ENCODE measurements at regions not wholly inside any gene's neighbourhood (a gene's known extent, or its start where the extent isn't known, plus 50 kb on each side); places are given as distances from the start of the nearest gene placed in this dataset.

DNA sequence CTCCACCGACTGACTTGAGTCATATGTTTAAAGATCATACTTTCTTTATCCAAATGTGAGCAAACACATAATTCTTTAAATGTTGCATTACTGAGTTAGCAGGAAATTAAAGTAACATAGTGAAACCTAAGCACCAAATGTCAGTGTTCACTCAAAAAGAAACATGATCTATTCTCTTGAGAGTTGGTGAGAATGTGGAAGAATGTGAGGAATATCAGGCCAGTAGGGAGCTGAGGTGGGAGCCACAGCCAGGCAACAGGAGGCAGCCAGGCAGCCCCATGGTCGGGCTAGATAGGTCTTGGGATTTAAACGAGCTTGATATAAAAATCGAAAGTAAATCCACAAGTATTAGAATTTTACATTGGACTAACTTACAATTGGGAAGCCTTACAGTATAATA, 198.1 kb upstream of the SH3BP4 start:
- TF ChIP-seq EP300 (IDR thresholded peaks at IDR 0.05), result no peak
- TF ChIP-seq POLR2AphosphoS5 (IDR thresholded peaks at IDR 0.05), result no peak
- TF ChIP-seq CTCF (IDR thresholded peaks at IDR 0.05), result no peak
- TF ChIP-seq POLR2A (IDR thresholded peaks at IDR 0.05), result no peak
- no peak overlapping the region for H3K4me3 ChIP-seq
- H3K4me1 ChIP-seq, result no peaks in the 10 kb centered on the region
- H3K36me3 ChIP-seq, result no peaks in the 10 kb centered on the region
- no peaks in the 10 kb centered on the region for H3K9me3 ChIP-seq
- WGBS, result 61% methylated on average over 4 of the region's 4 CpGs
- no peaks in the 10 kb centered on the region for H3K27me3 ChIP-seq
- no peak for DNase-seq (ENCODE audit: low spot score in 2 of 2)
- no peak overlapping the region for H3K27ac ChIP-seq

- no peaks in the 10 kb centered on the region for H3K36me3 ChIP-seq
- no peak for DNase-seq (ENCODE audit: low spot score in 2 of 2)
- H3K4me3 ChIP-seq, result no peak overlapping the region
- H3K27me3 ChIP-seq, result no peaks in the 10 kb centered on the region
- H3K9me3 ChIP-seq, result no peaks in the 10 kb centered on the region
- H3K27ac ChIP-seq, result no peak overlapping the region
- no peaks in the 10 kb centered on the region for H3K4me1 ChIP-seq
- WGBS, result 91% methylated on average over 3 of the region's 3 CpGs
- TF ChIP-seq CTCF (IDR thresholded peaks at IDR 0.05) (no peak), EP300 (IDR thresholded peaks at IDR 0.05) (no peak), POLR2A (IDR thresholded peaks at IDR 0.05) (no peak), POLR2AphosphoS5 (IDR thresholded peaks at IDR 0.05) (no peak)
Measured at GRCh38 chr2:234752966-234753365, 198.9 kb upstream of the SH3BP4 start.

DNA sequence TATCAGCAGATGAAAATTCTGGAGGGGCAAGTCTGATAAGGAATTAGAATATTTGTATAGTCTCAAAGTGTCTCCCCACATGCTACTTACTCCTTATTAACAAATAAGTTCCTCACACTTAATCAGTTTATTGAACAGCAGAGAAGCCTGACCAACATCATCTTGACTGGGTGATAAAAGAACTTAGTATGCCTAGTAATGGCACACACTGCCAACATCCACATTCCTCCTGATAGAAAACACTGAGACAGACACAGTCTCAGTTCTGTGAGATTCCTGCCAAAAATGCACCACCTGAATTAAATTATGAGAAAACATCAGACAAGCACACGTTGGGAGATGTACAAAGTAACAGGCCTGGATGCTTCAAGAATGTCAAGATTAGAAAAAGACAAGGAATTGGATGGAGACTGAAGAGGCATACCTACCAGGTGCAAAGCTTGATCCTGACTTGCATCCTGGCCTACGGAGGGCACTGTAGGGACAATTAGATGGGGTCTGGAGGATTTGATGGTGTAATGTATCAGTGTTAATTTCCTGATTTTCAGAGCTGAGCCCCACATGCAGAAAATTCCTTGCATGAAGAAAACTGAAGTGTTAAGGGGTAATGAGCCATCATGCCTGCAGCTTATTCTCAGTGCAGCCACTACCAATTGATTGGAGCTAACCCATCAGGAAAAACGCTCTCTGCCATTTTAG, 200.4 kb upstream of the SH3BP4 start:
- no peak for DNase-seq (ENCODE audit: low spot score in 2 of 2)
- H3K4me3 ChIP-seq, result no peak overlapping the region
- no peaks in the 10 kb centered on the region for H3K9me3 ChIP-seq
- TF ChIP-seq POLR2A (IDR thresholded peaks at IDR 0.05), result no peak
- no peak for TF ChIP-seq CTCF (IDR thresholded peaks at IDR 0.05)
- WGBS, result 54% methylated on average over 3 of the region's 3 CpGs
- no peak overlapping the region for H3K27ac ChIP-seq
- H3K36me3 ChIP-seq, result no peaks in the 10 kb centered on the region
- no peaks in the 10 kb centered on the region for H3K27me3 ChIP-seq
- H3K4me1 ChIP-seq, result no peaks in the 10 kb centered on the region

DNA sequence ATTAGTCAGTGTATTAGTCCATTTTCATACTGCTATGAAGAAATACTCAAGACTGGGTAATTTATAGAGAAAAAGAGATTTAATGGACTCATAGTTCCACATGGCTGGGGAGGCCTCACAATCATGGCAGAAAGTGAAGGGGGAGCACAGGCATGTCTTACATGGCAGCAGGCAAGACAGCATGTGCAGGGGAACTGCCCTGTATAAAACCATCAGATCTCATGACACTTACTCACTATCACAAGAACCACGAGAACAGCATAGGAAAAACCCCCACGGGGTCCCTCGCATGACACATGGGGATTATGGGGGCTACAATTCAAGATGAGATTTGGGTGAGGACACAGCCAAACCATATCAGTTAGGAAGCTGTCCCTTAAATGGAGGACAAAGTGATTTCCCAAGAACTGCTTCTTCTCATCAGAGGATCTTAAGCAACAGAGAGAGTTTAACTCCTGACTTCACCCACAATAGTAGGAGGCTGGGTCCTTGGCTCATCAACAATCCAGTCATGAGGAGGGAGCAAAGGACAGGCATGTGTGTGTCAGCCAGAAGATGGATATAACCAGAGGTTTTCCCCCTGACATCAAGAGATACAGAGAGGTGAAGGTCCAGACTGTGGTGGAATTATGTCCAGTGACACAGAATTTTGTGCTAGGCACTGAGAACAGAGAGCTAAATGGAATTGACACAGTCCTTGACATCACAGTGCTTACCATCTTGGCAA, 203.8 kb upstream of the SH3BP4 start:
- 88% methylated on average over 3 of the region's 3 CpGs for WGBS
- Histone ChIP-seq H3K36me3 (no peaks in the 10 kb centered on the region), H3K27me3 (no peaks in the 10 kb centered on the region), H3K9me3 (no peaks in the 10 kb centered on the region), H3K4me3 (no peak overlapping the region), H3K4me1 (no peaks in the 10 kb centered on the region), H3K27ac (no peak overlapping the region)
- TF ChIP-seq POLR2A (IDR thresholded peaks at IDR 0.05) (no peak), EP300 (IDR thresholded peaks at IDR 0.05) (no peak), CTCF (IDR thresholded peaks at IDR 0.05) (no peak), POLR2AphosphoS5 (IDR thresholded peaks at IDR 0.05) (no peak)
- no peak for DNase-seq (ENCODE audit: low spot score in 2 of 2)

- no peaks in the 10 kb centered on the region for H3K4me1 ChIP-seq
- H3K27me3 ChIP-seq, result no peaks in the 10 kb centered on the region
- no peaks in the 10 kb centered on the region for H3K9me3 ChIP-seq
- no peak for DNase-seq (ENCODE audit: low spot score in 2 of 2)
- TF ChIP-seq CTCF (IDR thresholded peaks at IDR 0.05) (no peak), POLR2AphosphoS5 (IDR thresholded peaks at IDR 0.05) (no peak), POLR2A (IDR thresholded peaks at IDR 0.05) (no peak), EP300 (IDR thresholded peaks at IDR 0.05) (no peak)
- no peak overlapping the region for H3K4me3 ChIP-seq
- H3K27ac ChIP-seq, result no peak overlapping the region
- H3K36me3 ChIP-seq, result no peaks in the 10 kb centered on the region
Measured at GRCh38 chr2:234747032-234747431, 204.8 kb upstream of the SH3BP4 start.

Measured in suprapubic skin (tissue), 4 donors.